NB4 (cell line): ENCODE measurements at regions not wholly inside any gene's neighbourhood (a gene's known extent, or its start where the extent isn't known, plus 50 kb on each side); places are given as distances from the start of the nearest gene placed in this dataset.

Source experiments
- MYC ChIP-seq: IDR thresholded peaks from 2 replicates; pipeline ENCODE4 v1.6.1; 2011; ENCODE audit warnings: low read depth, low read length
- POLR2A ChIP-seq: IDR thresholded peaks from 2 replicates; pipeline ENCODE4 v1.6.1; 2011; ENCODE audit warnings: mild to moderate bottlenecking; ENCODE audit not compliant: insufficient read length; ENCODE audit errors: extremely low read depth
- TF ChIP-seq, protein P1 (sequence below): IDR thresholded peaks from one replicate; pipeline ENCODE4 v1.5.1; 2012; ENCODE audit warnings: low read depth, low read length
- TF ChIP-seq, protein P2 (sequence below): IDR thresholded peaks from 2 replicates; pipeline ENCODE4 v1.6.1; 2011; ENCODE audit warnings: low read depth, low read length

DNA sequence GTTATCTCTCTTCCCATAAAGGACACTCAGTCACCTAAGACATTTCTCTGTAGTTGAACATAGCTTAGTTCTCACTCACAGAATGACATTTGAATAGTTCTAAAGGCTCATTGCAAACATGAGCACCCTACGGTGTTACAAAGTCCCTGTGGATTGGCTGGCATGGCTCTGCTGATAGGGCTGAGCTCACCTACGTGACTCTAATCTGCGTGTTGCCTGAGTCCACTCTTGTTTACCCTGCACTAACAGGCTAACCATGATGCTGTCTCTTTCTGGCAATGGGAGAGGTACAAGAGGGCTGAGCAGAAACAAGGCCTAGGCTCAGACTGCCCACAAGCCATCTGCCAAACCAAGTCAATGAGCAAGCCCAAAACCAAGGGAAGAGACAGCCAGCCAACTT, 103.6 kb downstream of the PALM2AKAP2 start:
- TF ChIP-seq, protein P1, sequence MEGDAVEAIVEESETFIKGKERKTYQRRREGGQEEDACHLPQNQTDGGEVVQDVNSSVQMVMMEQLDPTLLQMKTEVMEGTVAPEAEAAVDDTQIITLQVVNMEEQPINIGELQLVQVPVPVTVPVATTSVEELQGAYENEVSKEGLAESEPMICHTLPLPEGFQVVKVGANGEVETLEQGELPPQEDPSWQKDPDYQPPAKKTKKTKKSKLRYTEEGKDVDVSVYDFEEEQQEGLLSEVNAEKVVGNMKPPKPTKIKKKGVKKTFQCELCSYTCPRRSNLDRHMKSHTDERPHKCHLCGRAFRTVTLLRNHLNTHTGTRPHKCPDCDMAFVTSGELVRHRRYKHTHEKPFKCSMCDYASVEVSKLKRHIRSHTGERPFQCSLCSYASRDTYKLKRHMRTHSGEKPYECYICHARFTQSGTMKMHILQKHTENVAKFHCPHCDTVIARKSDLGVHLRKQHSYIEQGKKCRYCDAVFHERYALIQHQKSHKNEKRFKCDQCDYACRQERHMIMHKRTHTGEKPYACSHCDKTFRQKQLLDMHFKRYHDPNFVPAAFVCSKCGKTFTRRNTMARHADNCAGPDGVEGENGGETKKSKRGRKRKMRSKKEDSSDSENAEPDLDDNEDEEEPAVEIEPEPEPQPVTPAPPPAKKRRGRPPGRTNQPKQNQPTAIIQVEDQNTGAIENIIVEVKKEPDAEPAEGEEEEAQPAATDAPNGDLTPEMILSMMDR = no peak
- TF ChIP-seq POLR2A (no peak), MYC (no peak)
- TF ChIP-seq, protein P2, sequence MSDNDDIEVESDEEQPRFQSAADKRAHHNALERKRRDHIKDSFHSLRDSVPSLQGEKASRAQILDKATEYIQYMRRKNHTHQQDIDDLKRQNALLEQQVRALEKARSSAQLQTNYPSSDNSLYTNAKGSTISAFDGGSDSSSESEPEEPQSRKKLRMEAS = no peak
